ENCODE measurements at regions not wholly inside any gene's neighbourhood (a gene's known extent, or its start where the extent isn't known, plus 50 kb on each side); places are given as distances from the start of the nearest gene placed in this dataset.

DNA sequence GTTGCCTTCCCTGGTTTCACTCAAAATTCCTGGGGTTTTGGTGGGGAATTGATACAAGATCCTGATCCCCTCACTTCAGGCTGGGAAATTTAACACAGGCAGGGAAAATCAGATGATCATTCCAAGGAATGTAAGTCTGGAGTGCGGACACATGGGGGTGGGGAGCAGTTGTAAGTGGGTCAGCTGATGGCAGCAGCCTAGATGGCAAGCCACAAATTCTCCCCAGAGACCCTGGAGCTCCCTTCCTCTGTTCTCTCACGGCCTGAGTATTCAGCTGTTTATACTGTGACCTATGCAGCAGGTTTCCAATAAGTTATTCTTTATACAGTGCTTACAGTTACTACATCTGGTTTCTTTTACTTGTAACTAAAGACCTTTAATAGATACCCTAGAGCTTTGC, 144.9 kb downstream of the SH3BGRL2 start:
- DNase-seq = no peak

DNA sequence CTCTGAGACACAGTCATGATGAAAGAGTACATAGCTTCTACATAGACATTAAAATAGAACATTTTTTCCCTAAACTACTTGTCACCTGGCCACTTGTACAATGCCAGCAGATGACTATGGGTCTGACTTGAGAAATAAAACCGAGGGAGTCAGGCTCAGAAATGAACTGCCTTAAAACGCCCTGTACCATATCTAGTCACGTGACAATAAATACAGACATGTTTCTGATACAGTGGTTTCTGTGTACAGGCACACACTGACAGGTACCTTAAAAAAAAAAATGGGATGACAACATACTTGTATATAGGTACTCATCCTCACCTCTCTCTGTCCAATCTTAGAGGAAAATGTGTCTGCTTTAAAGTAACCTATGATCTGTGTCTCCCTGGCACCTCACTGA, 144.1 kb downstream of the SH3BGRL2 start:
- no peak for DNase-seq

DNA sequence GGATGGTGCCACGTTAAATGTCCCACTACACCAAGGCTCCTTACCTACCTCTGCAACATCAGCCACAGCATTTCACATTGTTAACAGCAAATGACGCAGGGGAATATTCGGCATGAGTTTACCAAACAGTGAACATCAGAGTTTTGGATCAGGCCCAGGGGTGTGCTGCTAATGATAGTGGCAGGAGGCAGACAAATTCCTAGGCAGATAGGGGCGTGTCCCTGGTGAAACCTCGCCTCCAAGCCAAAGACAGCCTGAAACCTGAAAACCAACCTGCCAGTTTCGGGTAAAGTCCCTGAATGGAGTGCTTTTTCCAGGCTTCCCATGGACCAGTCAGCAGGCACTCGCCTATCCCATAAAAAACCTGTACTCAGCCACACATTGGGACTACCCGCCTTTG, 133.6 kb downstream of the SH3BGRL2 start:
- DNase-seq = no peak

DNA sequence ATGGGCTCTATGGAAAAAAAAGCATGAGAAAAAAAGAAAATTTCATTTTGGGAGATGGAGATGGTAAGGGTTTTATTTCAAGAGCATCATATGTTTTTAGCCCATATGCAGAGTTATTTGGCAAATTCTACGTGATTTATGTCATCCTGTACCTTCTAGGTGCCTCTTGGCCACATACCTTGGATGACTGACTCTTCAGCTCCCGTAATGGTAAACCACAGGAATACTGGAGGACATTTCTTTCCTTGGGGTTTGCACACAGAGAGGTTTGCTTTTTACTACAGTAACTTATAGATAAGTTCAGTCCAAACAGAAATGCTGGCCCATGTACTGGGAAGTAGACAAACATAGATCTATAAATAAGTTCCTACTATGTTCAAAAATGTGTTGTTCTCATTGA, 132.2 kb downstream of the SH3BGRL2 start:
- no peak for DNase-seq

DNA sequence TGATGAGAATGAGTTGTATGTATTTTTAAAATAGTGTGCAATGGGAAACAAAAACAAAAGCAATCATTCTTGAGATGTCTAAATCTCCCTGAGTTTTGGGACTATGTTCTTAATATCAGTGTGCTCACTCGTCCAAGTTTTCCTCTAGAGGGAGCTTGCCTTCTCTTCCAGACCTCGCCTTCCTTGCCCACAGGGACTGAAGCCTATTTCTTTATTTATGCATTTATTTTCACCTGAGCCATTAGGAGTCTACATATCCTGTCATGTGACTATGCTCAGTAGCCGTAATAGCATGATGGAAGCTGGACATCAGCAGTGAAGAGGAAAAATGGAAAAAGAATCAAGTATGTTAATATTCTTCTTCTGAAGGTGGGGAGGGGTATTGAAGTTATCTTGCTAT, 131.2 kb downstream of the SH3BGRL2 start:
- DNase-seq = no peak

DNA sequence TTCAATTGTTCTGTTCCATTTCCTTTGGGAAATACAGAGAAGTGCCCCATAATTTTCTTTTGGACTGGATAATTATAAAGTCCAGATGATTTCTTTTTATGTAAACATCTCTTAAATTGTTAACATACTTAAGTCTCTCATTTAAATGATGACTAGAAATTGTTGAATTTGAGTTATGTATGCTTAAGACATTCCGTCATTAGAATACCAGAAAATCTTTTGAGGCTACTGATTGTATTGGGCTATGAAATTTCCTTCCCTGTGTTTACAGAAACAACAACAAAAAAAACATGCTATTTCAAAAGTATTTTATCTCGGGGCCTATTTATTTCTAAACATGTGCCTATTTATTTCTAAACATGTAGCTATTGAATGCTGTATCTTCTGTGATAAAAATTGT, 125.4 kb downstream of the SH3BGRL2 start:
- no peak for DNase-seq

DNA sequence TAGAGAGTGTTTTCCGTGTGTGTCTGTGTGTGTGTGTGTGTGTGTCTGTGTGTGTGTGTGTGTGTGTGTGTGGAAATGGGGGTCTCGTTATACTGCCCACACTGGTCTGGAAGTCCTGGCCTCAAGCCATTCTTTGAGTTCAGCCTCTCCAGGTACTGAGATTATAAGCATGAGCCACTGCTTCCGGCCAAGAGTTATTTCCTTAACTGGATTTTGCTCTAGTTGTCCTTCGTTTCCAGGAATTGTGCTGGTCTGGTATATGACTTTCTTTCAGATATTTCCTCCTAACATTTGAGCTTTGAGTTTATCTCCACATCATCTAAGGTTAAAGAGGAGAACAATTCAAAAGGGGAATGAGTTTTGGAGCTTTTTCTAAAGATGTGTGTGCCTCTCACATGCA, 124.8 kb downstream of the SH3BGRL2 start:
- no peak for DNase-seq
